Fibroblast of gingiva (primary cell): ENCODE measurements at regions not wholly inside any gene's neighbourhood (a gene's known extent, or its start where the extent isn't known, plus 50 kb on each side); places are given as distances from the start of the nearest gene placed in this dataset.
"Not testable (repeated sequence)": the region's sequence is repeated elsewhere in the genome, so short reads cannot be mapped to it uniquely, and the experiment has no call there.

ENCODE experiments used
- DNase-seq: peaks from one replicate; pipeline ENCODE4 v3.0.0-alpha.2; 2011; ENCODE audit warnings: low read depth

GRCh38 chr4:135050086-135050717, 848.6 kb upstream of the PABPC4L start:
- DNase-seq = no peak

GRCh38 chr4:135032670-135033069, 831.1 kb upstream of the PABPC4L start:
- DNase-seq = no peak

GRCh38 chr4:135015771-135016170, 814.2 kb upstream of the PABPC4L start:
- DNase-seq = no peak

- DNase-seq = no peak
Measured at GRCh38 chr4:135007400-135007799, 805.8 kb upstream of the PABPC4L start.

GRCh38 chr4:134999169-134999568, 797.6 kb upstream of the PABPC4L start:
- no peak for DNase-seq

GRCh38 chr4:134961963-134962362, 760.4 kb upstream of the PABPC4L start:
- no peak for DNase-seq

GRCh38 chr4:134958862-134959261, 757.3 kb upstream of the PABPC4L start:
- no peak for DNase-seq

GRCh38 chr4:134955059-134955458, 753.5 kb upstream of the PABPC4L start:
- no peak for DNase-seq

- DNase-seq = no peak
Measured at GRCh38 chr4:134952775-134953174, 751.2 kb upstream of the PABPC4L start.

- no peak for DNase-seq
Measured at GRCh38 chr4:134952305-134952704, 750.7 kb upstream of the PABPC4L start.

GRCh38 chr4:134948110-134948642, 746.6 kb upstream of the PABPC4L start:
- no peak for DNase-seq

GRCh38 chr4:134944115-134944514, 742.5 kb upstream of the PABPC4L start:
- no peak for DNase-seq

GRCh38 chr4:134936014-134936413, 734.4 kb upstream of the PABPC4L start:
- no peak for DNase-seq

- no peak for DNase-seq
Measured at GRCh38 chr4:134935320-134935719, 733.7 kb upstream of the PABPC4L start.

- no peak for DNase-seq
Measured at GRCh38 chr4:134934036-134934808, 732.6 kb upstream of the PABPC4L start.

GRCh38 chr4:134915355-134915754, 713.8 kb upstream of the PABPC4L start:
- no peak for DNase-seq

- not testable (repeated sequence) for DNase-seq
Measured at GRCh38 chr4:134914250-134914649, 712.7 kb upstream of the PABPC4L start.

GRCh38 chr4:134911941-134912340, 710.4 kb upstream of the PABPC4L start:
- no peak for DNase-seq

- DNase-seq = no peak
Measured at GRCh38 chr4:134906404-134907023, 704.9 kb upstream of the PABPC4L start.

- no peak for DNase-seq
Measured at GRCh38 chr4:134905061-134905460, 703.5 kb upstream of the PABPC4L start.

GRCh38 chr4:134888156-134888555, 686.6 kb upstream of the PABPC4L start:
- DNase-seq = no peak

GRCh38 chr4:134885436-134885835, 683.8 kb upstream of the PABPC4L start:
- no peak for DNase-seq

GRCh38 chr4:134883831-134884449, 682.4 kb upstream of the PABPC4L start:
- DNase-seq = no peak
